Mesenchymal stem cell (in vitro differentiated cells and primary cell): ENCODE measurements at regions not wholly inside any gene's neighbourhood (a gene's known extent, or its start where the extent isn't known, plus 50 kb on each side); places are given as distances from the start of the nearest gene placed in this dataset.

Experiments used
- DNase-seq: peaks from one replicate; pipeline ENCODE4 v3.0.0-alpha.2; 2013
- H2AFZ ChIP-seq: one replicate; pipeline ENCODE4 v1.6.1; 2013; ENCODE audit warnings: low read depth, mild to moderate bottlenecking, control low read depth, inconsistent platforms, low read length, moderate library complexity
- H2AK5ac ChIP-seq: 2 replicates; pipeline ENCODE4 v1.6.1; 2013; ENCODE audit warnings: low read length, moderate library complexity, mild to moderate bottlenecking, inconsistent platforms; ENCODE audit not compliant: severe bottlenecking
- H2BK120ac ChIP-seq: one replicate; pipeline ENCODE4 v1.6.1; 2013; ENCODE audit warnings: low read depth, mild to moderate bottlenecking, inconsistent platforms, low read length, moderate library complexity
- H2BK12ac ChIP-seq, 2 experiments: one replicate each; pipeline ENCODE4 v1.6.1; 2013; ENCODE audit warnings: inconsistent platforms in 2 of 2, low read length in 2 of 2, mild to moderate bottlenecking in 2 of 2, moderate library complexity in 2 of 2, control low read depth in 1 of 2
- H2BK15ac ChIP-seq: one replicate; pipeline ENCODE4 v1.6.1; 2013; ENCODE audit warnings: mild to moderate bottlenecking, low read depth, inconsistent platforms; ENCODE audit not compliant: poor library complexity, severe bottlenecking
- H2BK5ac ChIP-seq: 2 replicates; pipeline ENCODE4 v1.6.1; 2013; ENCODE audit warnings: low read depth, mild to moderate bottlenecking, low read length, control low read depth, inconsistent platforms; ENCODE audit not compliant: poor library complexity, severe bottlenecking
- H3K14ac ChIP-seq, 2 experiments: one replicate each; pipeline ENCODE4 v1.6.1; 2013; ENCODE audit warnings: inconsistent platforms in 2 of 2, low read length in 2 of 2, control low read depth in 1 of 2, mild to moderate bottlenecking in 1 of 2, moderate library complexity in 1 of 2
- H3K18ac ChIP-seq, 2 experiments: one replicate each; pipeline ENCODE4 v1.6.1; 2013; ENCODE audit warnings: inconsistent platforms in 2 of 2, low read length in 2 of 2, control low read depth in 1 of 2, low read depth in 1 of 2, mild to moderate bottlenecking in 1 of 2
- H3K23ac ChIP-seq, 2 experiments: one replicate each; pipeline ENCODE4 v1.6.1; 2013; ENCODE audit warnings: inconsistent platforms in 2 of 2, low read length in 2 of 2, mild to moderate bottlenecking in 2 of 2, moderate library complexity in 2 of 2, control low read depth in 1 of 2
- H3K27ac ChIP-seq: 2 replicates; pipeline ENCODE4 v1.5.1; 2013; ENCODE audit warnings: mild to moderate bottlenecking, moderate library complexity, low read length, control low read depth, inconsistent platforms; ENCODE audit not compliant: poor library complexity, severe bottlenecking
- H3K27me3 ChIP-seq, 2 experiments: 2 replicates each; pipeline versions ENCODE4 v1.6.1 to v1.7.0; 2013; ENCODE audit warnings: low read length in 2 of 2, mild to moderate bottlenecking in 2 of 2, moderate library complexity in 2 of 2, control low read depth in 1 of 2, inconsistent platforms in 1 of 2; ENCODE audit not compliant: control insufficient read depth in 1 of 2, insufficient read depth in 1 of 2
- H3K36me3 ChIP-seq, 2 experiments: 2 replicates each; pipeline versions ENCODE4 v1.6.1 to v1.7.0; 2013; ENCODE audit warnings: low read length in 2 of 2, control low read depth in 1 of 2, inconsistent platforms in 1 of 2, low read depth in 1 of 2, mild to moderate bottlenecking in 1 of 2; ENCODE audit not compliant: insufficient read depth in 2 of 2, control insufficient read depth in 1 of 2
- H3K4ac ChIP-seq, 2 experiments: one replicate each; pipeline ENCODE4 v1.6.1; 2013; ENCODE audit warnings: inconsistent platforms in 2 of 2, low read length in 2 of 2, mild to moderate bottlenecking in 2 of 2, moderate library complexity in 2 of 2, control low read depth in 1 of 2, low read depth in 1 of 2
- H3K4me1 ChIP-seq: 2 replicates; pipeline ENCODE4 v1.6.1; 2013; ENCODE audit warnings: low read depth, low read length, control low read depth; ENCODE audit not compliant: control insufficient read depth, insufficient read depth
- H3K4me2 ChIP-seq: 2 replicates; pipeline ENCODE4 v1.6.1; 2013; ENCODE audit warnings: low read length, mild to moderate bottlenecking, inconsistent platforms; ENCODE audit not compliant: poor library complexity, severe bottlenecking
- H3K4me3 ChIP-seq, 2 experiments: 2 replicates each; pipeline versions ENCODE4 v1.5.1 to v1.7.0; 2013; ENCODE audit warnings: low read length in 2 of 2, mild to moderate bottlenecking in 2 of 2, control low read depth in 1 of 2, low read depth in 1 of 2; ENCODE audit not compliant: insufficient read depth in 1 of 2
- H3K79me1 ChIP-seq: replicated peaks from 2 replicates; pipeline ENCODE4 v1.6.1; 2013; ENCODE audit warnings: mild to moderate bottlenecking, control low read depth, low read length, inconsistent platforms; ENCODE audit not compliant: poor library complexity, severe bottlenecking
- H3K9ac ChIP-seq: 2 replicates; pipeline ENCODE4 v1.7.0; 2013; ENCODE audit warnings: mild to moderate bottlenecking, low read length, moderate library complexity
- H3K9me3 ChIP-seq: 2 replicates; pipeline ENCODE4 v1.7.0; 2013; ENCODE audit warnings: mild to moderate bottlenecking, low read length; ENCODE audit not compliant: control insufficient read depth
- H4K8ac ChIP-seq: one replicate; pipeline ENCODE4 v1.6.1; 2013; ENCODE audit warnings: inconsistent platforms, mild to moderate bottlenecking, low read length, moderate library complexity
- H4K91ac ChIP-seq: one replicate; pipeline ENCODE4 v1.6.1; 2013; ENCODE audit warnings: mild to moderate bottlenecking, low read length, inconsistent platforms
- WGBS: methylation state at CpG from one replicate; pipeline ENCODE4 v1.1.7; 2013; ENCODE audit warnings: mixed read lengths; 5-methylcytosine and 5-hydroxymethylcytosine counted together

DNA sequence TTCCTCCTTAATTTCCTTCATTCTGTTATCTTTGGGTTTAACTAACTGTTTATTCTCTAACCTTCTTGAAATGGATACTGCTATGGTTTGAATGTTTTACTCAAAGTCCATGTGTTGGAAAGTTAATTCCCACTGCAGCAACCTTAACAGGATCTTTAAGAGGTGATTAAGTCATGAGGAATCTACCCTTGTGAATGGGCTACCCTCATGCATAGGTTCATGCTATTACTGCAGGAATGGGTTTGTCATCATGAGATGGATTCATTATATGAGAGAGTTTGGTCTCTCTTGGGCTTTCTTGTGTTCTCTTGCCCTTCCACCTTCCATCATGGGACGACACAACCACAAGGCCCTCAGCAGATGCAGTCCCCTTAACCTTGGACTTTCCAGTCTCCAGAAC is 516.9 kb downstream of the ADGRL2 start:
- no peaks in the 10 kb centered on the region for H3K9me3 ChIP-seq
- H3K23ac ChIP-seq, result no peak overlapping the region
- no peaks in the 10 kb centered on the region for H3K27me3 ChIP-seq
- H4K91ac ChIP-seq, result no peak overlapping the region
- H4K8ac ChIP-seq, result no peak overlapping the region
- H2BK15ac ChIP-seq, result no peak overlapping the region
- no peak overlapping the region for H2BK5ac ChIP-seq
- no peak overlapping the region for H2AFZ ChIP-seq
- no peak overlapping the region for H3K9ac ChIP-seq
- peak; percentile 41 for DNase-seq
- no peak overlapping the region for H3K4me2 ChIP-seq
- no peak overlapping the region for H2AK5ac ChIP-seq
- no peak overlapping the region for H3K4ac ChIP-seq
- no peak overlapping the region for H2BK12ac ChIP-seq
- peaks cover 1% of the 10 kb centered on the region for H3K4me1 ChIP-seq
- no peak overlapping the region for H3K14ac ChIP-seq
- no CpG with 5 or more reads among the region's 1 CpG for WGBS
- H3K79me1 ChIP-seq, result no peaks in the 10 kb centered on the region
- no peak overlapping the region for H3K18ac ChIP-seq
- no peak overlapping the region for H2BK120ac ChIP-seq
- H3K4me3 ChIP-seq, result no peak overlapping the region
- no peaks in the 10 kb centered on the region for H3K36me3 ChIP-seq
- no peak overlapping the region for H3K27ac ChIP-seq

DNA sequence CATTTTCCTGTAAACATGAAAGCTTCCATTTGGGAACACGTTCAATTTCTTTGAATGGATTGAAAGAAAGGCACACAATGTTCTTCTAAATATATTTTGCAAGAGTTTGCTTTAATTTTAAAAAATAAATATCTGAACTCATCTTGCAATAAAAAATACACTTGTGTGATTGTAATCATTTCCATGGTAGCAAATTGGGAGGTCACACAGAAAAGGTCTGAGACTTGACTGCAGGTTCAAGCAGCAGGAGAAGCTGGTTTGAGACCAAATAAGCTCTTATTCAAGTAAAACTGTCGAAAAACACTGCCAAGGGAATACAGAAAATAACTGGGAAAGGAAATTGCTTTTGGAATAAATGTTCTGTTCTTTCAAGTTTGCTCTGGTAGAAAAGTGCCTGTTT is 498.9 kb downstream of the ADGRL2 start:
- H3K9ac ChIP-seq, result no peak overlapping the region
- H4K8ac ChIP-seq, result no peak overlapping the region
- H2BK12ac ChIP-seq, result no peak overlapping the region
- no peak overlapping the region for H2BK15ac ChIP-seq
- no peak overlapping the region for H3K18ac ChIP-seq
- H4K91ac ChIP-seq, result no peak overlapping the region
- H3K23ac ChIP-seq, result no peak overlapping the region
- no peak overlapping the region for H3K14ac ChIP-seq
- no peak overlapping the region for H3K4me3 ChIP-seq
- H3K4me1 ChIP-seq, result no peaks in the 10 kb centered on the region
- no peak for DNase-seq
- no peaks in the 10 kb centered on the region for H3K27me3 ChIP-seq
- H3K4me2 ChIP-seq, result no peak overlapping the region
- no peak overlapping the region for H2AK5ac ChIP-seq
- H3K4ac ChIP-seq, result no peak overlapping the region
- no peak overlapping the region for H3K27ac ChIP-seq
- no peaks in the 10 kb centered on the region for H3K36me3 ChIP-seq
- no peaks in the 10 kb centered on the region for H3K79me1 ChIP-seq
- H3K9me3 ChIP-seq, result no peaks in the 10 kb centered on the region
- no peak overlapping the region for H2AFZ ChIP-seq
- no peak overlapping the region for H2BK120ac ChIP-seq
- no peak overlapping the region for H2BK5ac ChIP-seq
- WGBS, result 100% methylated on average over 1 of the region's 2 CpGs

DNA sequence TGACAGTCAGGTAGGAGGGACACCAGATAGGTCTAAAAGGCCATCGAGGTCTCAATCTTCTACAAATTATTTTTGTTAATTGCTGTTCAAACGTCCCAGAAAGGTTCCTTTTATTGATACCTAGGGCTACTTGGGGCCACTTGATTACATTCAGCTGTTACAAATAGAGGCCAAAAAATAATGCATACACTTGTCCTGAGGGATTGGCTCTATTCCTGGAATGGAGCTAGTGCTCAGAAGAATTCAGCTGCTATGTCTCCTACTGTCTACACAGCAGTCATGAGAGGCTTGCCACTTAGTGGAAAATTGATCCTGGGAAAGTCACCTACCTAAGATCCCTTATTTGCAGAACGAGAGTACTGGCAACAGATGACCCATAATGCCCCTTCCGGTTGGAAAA is 498.3 kb downstream of the ADGRL2 start:
- no peak for DNase-seq
- no peak overlapping the region for H3K9ac ChIP-seq

DNA sequence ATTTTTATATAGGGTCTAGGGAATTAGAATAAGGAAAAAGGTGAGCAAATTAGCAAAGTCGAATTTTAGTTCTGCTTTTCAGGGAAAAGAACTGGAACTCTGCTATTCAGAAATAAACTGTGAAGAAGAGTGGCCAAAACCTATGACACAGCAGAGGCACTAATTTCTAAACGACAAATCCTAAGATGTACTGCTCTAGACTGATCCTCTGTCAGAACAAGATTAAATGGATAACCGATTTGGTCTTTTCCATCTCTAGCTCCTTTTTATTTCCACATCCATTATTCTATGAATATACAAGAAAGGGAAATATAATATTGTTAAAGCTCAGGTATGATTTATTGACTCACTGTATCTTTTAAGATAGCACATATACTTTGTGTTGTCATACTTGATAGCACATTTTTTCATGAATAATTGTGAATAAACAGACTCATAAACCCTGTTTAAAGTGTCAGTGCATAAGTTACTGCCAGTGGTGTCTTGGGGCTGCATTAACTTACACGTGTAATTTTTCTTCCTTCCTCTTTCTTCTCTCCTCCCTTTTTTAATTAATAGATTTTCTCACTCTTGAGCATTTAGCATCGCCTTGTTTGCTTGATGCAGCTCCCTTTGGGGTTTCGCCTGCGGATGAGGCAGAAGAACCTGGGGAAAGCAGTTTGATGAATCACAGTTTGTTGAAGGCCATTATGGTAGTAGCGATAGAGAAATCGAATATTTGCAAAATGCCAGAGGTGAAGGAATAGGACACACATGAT is 496.6 kb downstream of the ADGRL2 start:
- DNase-seq, result no peak
- H3K4me1 ChIP-seq, result no peaks in the 10 kb centered on the region
- H2BK15ac ChIP-seq, result no peak overlapping the region
- no peaks in the 10 kb centered on the region for H3K79me1 ChIP-seq
- H2BK120ac ChIP-seq, result no peak overlapping the region
- no peak overlapping the region for H3K27ac ChIP-seq
- no peak overlapping the region for H4K8ac ChIP-seq
- no peak overlapping the region for H2AFZ ChIP-seq
- no peak overlapping the region for H3K18ac ChIP-seq
- no peak overlapping the region for H2BK5ac ChIP-seq
- H3K23ac ChIP-seq, result no peak overlapping the region
- H3K4me2 ChIP-seq, result no peak overlapping the region
- no peak overlapping the region for H4K91ac ChIP-seq
- 97% methylated on average over 8 of the region's 9 CpGs for WGBS
- no peak overlapping the region for H2AK5ac ChIP-seq
- H3K36me3 ChIP-seq, result no peaks in the 10 kb centered on the region
- H3K14ac ChIP-seq, result no peak overlapping the region
- no peak overlapping the region for H3K4me3 ChIP-seq
- H3K4ac ChIP-seq, result no peak overlapping the region
- no peak overlapping the region for H2BK12ac ChIP-seq
- no peaks in the 10 kb centered on the region for H3K27me3 ChIP-seq
- H3K9ac ChIP-seq, result no peak overlapping the region
- no peaks in the 10 kb centered on the region for H3K9me3 ChIP-seq

More for the DNA sequence above, 498.3 kb downstream of the ADGRL2 start:
- Histone ChIP-seq H2BK15ac (no peak overlapping the region), H3K23ac (no peak overlapping the region), H3K4me3 (no peak overlapping the region), H3K4ac (no peak overlapping the region), H3K4me2 (no peak overlapping the region), H3K18ac (no peak overlapping the region), H4K8ac (no peak overlapping the region), H2BK120ac (no peak overlapping the region), H2AFZ (no peak overlapping the region), H2BK5ac (no peak overlapping the region), H2BK12ac (no peak overlapping the region), H4K91ac (no peak overlapping the region), H2AK5ac (no peak overlapping the region), H3K27me3 (no peaks in the 10 kb centered on the region), H3K36me3 (no peaks in the 10 kb centered on the region), H3K14ac (no peak overlapping the region), H3K9me3 (no peaks in the 10 kb centered on the region), H3K79me1 (no peaks in the 10 kb centered on the region), H3K27ac (no peak overlapping the region), H3K4me1 (no peaks in the 10 kb centered on the region)
- 100% methylated on average over 1 of the region's 4 CpGs for whole genome bisulfite sequencing
